ENCODE measurements at regions not wholly inside any gene's neighbourhood (a gene's known extent, or its start where the extent isn't known, plus 50 kb on each side); places are given as distances from the start of the nearest gene placed in this dataset.

DNA sequence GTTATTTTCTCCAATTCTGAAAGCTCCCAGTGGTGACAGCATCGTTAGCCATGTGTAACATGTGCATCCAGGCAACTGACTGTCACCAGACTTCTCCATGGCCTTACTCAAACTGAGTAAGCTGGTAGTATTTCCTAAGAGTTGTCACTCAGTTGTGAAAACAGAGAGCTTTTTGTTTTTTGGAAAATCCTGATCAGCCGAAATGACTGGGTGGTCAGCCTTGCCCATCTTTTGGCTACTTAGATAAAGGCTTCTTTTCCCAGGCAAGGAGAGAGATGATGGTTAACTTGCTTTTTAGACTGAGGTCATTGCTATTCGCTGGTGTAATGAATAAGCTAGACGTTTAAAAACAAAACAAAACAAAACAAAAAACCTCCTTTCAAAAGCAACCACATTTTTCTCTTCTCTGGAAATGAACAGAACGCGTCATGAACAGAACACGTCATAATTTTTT, 159.5 kb upstream of the KLF14 start:
- FAIRE-seq (no peak), DNase-seq (ENCODE audit: insufficient read length, low spot score) (no peak)
- no peak for TF ChIP-seq SPI1 (IDR thresholded peaks at IDR 0.05; ENCODE audit: low read depth, low read length)
- TF ChIP-seq POU2F2 (IDR thresholded peaks at IDR 0.05; ENCODE audit: low read depth, low read length) = no peak
- TF ChIP-seq PAX5 (IDR thresholded peaks at IDR 0.05; ENCODE audit: insufficient read depth, low read length, severe bottlenecking) = no peak
- TF ChIP-seq POLR2A (IDR thresholded peaks at IDR 0.05; ENCODE audit: low read depth, low read length) = no peak
- TF ChIP-seq POLR2AphosphoS5 (IDR thresholded peaks at IDR 0.05; ENCODE audit: low read depth, low read length) = no peak
- no peak for TF ChIP-seq TAF1 (IDR thresholded peaks at IDR 0.05; ENCODE audit: low read depth, low read length)

- FAIRE-seq (no peak), DNase-seq (ENCODE audit: insufficient read length, low spot score) (no peak)
- TF ChIP-seq PAX5 (IDR thresholded peaks at IDR 0.05; ENCODE audit: insufficient read depth, low read length, severe bottlenecking) (no peak), POLR2A (IDR thresholded peaks at IDR 0.05; ENCODE audit: low read depth, low read length) (no peak), POLR2AphosphoS5 (IDR thresholded peaks at IDR 0.05; ENCODE audit: low read depth, low read length) (no peak), SPI1 (IDR thresholded peaks at IDR 0.05; ENCODE audit: low read depth, low read length) (no peak), POU2F2 (IDR thresholded peaks at IDR 0.05; ENCODE audit: low read depth, low read length) (no peak)
These were observed 160.3 kb upstream of the KLF14 start for GRCh38 chr7:130894146-130894908.

GRCh38 chr7:130894909-130895750, 161.1 kb upstream of the KLF14 start:
- no peak for FAIRE-seq
- TF ChIP-seq POLR2A (IDR thresholded peaks at IDR 0.05; ENCODE audit: low read depth, low read length) (0 out of 2 replicates have a peak, but pooled peaks have one; percentile 12), POLR2AphosphoS5 (IDR thresholded peaks at IDR 0.05; ENCODE audit: low read depth, low read length) (peak; percentile 53; the same call in 1 of the 2 replicates), POU2F2 (IDR thresholded peaks at IDR 0.05; ENCODE audit: low read depth, low read length) (no peak)
- no peak for DNase-seq (ENCODE audit: insufficient read length, low spot score)

DNA sequence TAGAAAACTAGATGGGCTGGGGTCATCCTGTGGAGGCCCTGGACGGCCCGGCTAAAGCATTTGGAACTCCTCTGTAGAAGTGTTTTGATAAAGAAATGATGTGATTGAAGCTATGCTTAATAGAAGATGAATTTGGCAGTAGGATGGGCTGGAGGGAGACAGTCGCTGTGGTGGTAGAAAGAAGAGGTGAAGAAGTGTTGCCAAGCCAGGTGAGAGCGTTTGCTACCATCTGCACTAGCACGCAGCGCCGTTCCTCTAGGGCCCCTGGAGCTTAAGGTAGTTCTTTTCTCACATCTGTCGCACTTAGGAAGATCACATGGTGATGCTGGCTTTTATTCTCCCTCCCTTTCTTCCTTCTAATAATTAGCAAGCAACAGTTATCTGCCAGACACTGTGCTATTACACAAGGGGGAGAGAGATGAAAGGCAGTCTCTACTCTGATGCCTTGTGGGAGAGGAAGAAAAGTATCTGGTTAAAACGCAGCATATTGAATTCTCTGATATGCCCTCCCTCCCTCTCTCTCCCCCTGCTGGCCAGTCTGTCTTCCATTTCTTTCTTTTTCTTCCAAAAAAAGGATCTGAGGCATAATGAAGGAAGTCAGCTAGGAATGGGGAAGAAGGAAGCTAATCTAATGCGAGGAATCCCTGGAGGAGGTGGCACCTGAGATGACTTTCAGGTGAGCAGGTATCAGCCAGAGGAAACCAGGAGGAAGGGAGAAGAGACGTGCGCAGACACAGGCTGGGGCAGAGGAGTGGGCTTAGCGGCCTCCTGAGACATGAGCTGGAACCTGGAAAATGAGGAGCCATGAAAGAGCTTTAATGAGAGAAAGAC, 162.3 kb upstream of the KLF14 start:
- TF ChIP-seq PAX5 (IDR thresholded peaks at IDR 0.05; ENCODE audit: insufficient read depth, low read length, severe bottlenecking) (no peak), POLR2A (IDR thresholded peaks at IDR 0.05; ENCODE audit: low read depth, low read length) (no peak), SPI1 (IDR thresholded peaks at IDR 0.05; ENCODE audit: low read depth, low read length) (no peak), POLR2AphosphoS5 (IDR thresholded peaks at IDR 0.05; ENCODE audit: low read depth, low read length) (no peak), POU2F2 (IDR thresholded peaks at IDR 0.05; ENCODE audit: low read depth, low read length) (no peak), TAF1 (IDR thresholded peaks at IDR 0.05; ENCODE audit: low read depth, low read length) (no peak)
- no peak for FAIRE-seq
- DNase-seq (ENCODE audit: insufficient read length, low spot score) = no peak

GRCh38 chr7:130896898-130897514, 163.0 kb upstream of the KLF14 start:
- peak; percentile 81 for FAIRE-seq
- TF ChIP-seq POLR2A (IDR thresholded peaks at IDR 0.05; ENCODE audit: low read depth, low read length) (no peak), PAX5 (IDR thresholded peaks at IDR 0.05; ENCODE audit: insufficient read depth, low read length, severe bottlenecking) (no peak), POU2F2 (IDR thresholded peaks at IDR 0.05; ENCODE audit: low read depth, low read length) (0 out of 2 replicates have a peak, but pooled peaks have one; percentile 46), POLR2AphosphoS5 (IDR thresholded peaks at IDR 0.05; ENCODE audit: low read depth, low read length) (0 out of 2 replicates have a peak, but pooled peaks have one; percentile 16), TAF1 (IDR thresholded peaks at IDR 0.05; ENCODE audit: low read depth, low read length) (no peak)
- peak; percentile 52 for DNase-seq (ENCODE audit: insufficient read length, low spot score)

DNA sequence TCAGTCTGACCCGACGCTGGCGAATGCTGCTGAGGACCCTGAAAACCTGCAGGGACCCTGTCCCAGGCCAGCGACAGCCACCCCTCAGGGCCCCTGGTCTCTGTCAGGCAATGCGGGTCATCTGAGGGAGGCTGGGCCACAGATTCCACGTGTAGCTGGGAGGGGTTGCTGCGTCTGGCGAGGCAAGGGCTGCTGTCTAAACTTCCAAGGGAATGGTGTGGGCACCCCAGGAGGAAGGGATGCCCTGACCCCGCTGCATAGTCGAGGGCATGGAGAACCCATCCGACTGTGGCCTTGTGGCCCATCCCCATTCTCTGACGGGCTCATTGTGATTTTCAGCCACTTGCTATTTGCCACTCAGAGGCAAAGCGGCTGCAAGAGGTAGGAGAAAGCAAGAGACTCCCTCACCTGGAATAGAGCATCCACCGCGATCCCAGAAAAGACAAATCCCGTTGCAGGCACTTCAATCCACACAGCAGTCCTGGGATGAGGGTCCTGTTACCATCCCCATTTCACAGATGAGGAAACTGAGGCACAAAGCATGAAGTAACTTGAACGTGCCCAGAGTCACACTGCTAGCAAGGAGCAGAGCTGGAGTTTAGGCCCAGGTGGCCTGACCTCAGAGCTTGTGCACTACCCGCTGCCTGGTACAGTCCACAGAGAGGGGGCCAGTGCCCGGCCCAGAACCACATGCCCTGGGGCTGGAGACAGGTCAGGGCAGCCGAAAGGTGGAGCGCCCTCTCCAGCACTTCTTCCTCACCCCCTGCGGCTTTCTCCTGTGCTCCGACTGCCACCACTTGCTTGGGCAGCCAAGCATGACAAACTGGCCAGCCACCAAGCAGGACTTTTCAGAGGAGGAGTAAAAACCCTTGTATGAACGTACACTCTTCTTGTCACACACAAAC, 163.8 kb upstream of the KLF14 start:
- DNase-seq (ENCODE audit: insufficient read length, low spot score) (no peak), FAIRE-seq (no peak)
- TF ChIP-seq PAX5 (IDR thresholded peaks at IDR 0.05; ENCODE audit: insufficient read depth, low read length, severe bottlenecking) (peak; percentile 97), POLR2A (IDR thresholded peaks at IDR 0.05; ENCODE audit: low read depth, low read length) (no peak), POLR2AphosphoS5 (IDR thresholded peaks at IDR 0.05; ENCODE audit: low read depth, low read length) (0 out of 2 replicates have a peak, but pooled peaks have one; percentile 13)

- FAIRE-seq = no peak
- DNase-seq (ENCODE audit: insufficient read length, low spot score) = no peak
- no peak for TF ChIP-seq POLR2A (IDR thresholded peaks at IDR 0.05; ENCODE audit: low read depth, low read length)
- 0 out of 2 replicates have a peak, but pooled peaks have one; percentile 26 for TF ChIP-seq SPI1 (IDR thresholded peaks at IDR 0.05; ENCODE audit: low read depth, low read length)
These were observed 165.1 kb upstream of the KLF14 start for GRCh38 chr7:130899071-130899560.
